Breast epithelium (tissue), 4 donors: ENCODE measurements at regions not wholly inside any gene's neighbourhood (a gene's known extent, or its start where the extent isn't known, plus 50 kb on each side); places are given as distances from the start of the nearest gene placed in this dataset.

Source experiments
- DNase-seq, 2 donors: peaks; one replicate each; pipeline ENCODE4 v3.0.0-alpha.2; 2019; ENCODE audit warnings: low spot score in 2 of 2
- H3K27ac ChIP-seq, 2 donors: fragments of 200-600 bp; sonication (generic) in 1 of 2; one replicate each; pipeline ENCODE4 v1.5.1; 2016 to 2019; ENCODE audit warnings: mild to moderate bottlenecking in 1 of 2
- H3K27me3 ChIP-seq, 2 donors: fragments of 200-600 bp; sonication (generic) in 1 of 2; one replicate each; pipeline versions ENCODE4 v1.5.1 to v1.6.0; 2017 to 2019; ENCODE audit warnings: control low read depth in 1 of 2, mild to moderate bottlenecking in 1 of 2
- H3K36me3 ChIP-seq: fragments of 200-600 bp; one replicate; pipeline ENCODE4 v1.5.1; 2019
- H3K4me1 ChIP-seq, 2 donors: fragments of 200-600 bp; sonication (generic); one replicate each; pipeline ENCODE4 v1.5.1; 2016 to 2019; ENCODE audit warnings: control low read depth in 1 of 2
- H3K4me3 ChIP-seq, 3 donors: fragments of 200-600 bp; sonication (generic); 1 replicate in 2 of 3; 2 replicates in 1 of 3; pipeline ENCODE4 v1.5.1; 2016 to 2019; ENCODE audit warnings: mild to moderate bottlenecking in 3 of 3, moderate library complexity in 2 of 3
- H3K9me3 ChIP-seq, 2 donors: fragments of 200-600 bp; sonication (generic) in 1 of 2; one replicate each; pipeline ENCODE4 v1.5.1; 2016 to 2019; ENCODE audit warnings: control low read depth in 1 of 2
- CTCF ChIP-seq, 3 donors: fragments of 450-650 bp; IDR thresholded peaks; one replicate each; pipeline ENCODE4 v1.5.1; 2016 to 2017; ENCODE audit warnings: antibody characterized with exemption in 3 of 3, mild to moderate bottlenecking in 3 of 3, moderate library complexity in 3 of 3
- POLR2A ChIP-seq: fragments of 450-650 bp; IDR thresholded peaks from one replicate; pipeline ENCODE4 v1.6.1; 2016; ENCODE audit warnings: antibody characterized with exemption, mild to moderate bottlenecking, moderate library complexity
- POLR2AphosphoS5 ChIP-seq, 3 donors: sonication (generic); formaldehyde crosslinking; IDR thresholded peaks; one replicate each; pipeline ENCODE4 v1.6.1; 2017; ENCODE audit warnings: antibody characterized with exemption in 3 of 3
- intact Hi-C: fragments of 100-400 bp; cut with DNase I; formaldehyde crosslinking; loops from one replicate; pipeline ENCODE4 v1.15.1; 2023; ENCODE audit warnings: low total_unique reads

DNA sequence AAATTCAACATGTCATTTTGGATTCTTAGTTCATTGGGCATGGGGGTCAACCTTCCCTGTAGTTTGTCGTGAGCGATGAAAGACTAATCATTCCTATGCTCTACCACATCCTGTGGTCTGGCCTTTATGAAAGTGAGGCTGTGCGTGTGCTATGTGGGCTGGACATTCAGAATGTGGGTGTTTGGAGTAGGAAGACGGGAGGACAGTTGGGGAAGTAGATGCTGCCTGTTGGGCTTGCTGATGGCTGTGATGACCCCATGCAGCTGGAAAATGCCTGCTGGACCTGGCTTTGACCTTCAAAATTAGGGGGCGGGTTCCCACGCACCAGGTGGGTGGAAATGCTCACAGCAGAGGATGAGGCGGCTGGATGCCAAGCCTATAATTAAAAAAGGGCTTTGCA is 90.9 kb upstream of the MKI67 start:
- H3K27me3 ChIP-seq = peaks cover 0 to under 1% of the 10 kb centered on the region in 2 donors
- H3K27ac ChIP-seq = no peak overlapping the region
- H3K36me3 ChIP-seq = no peaks in the 10 kb centered on the region
- intact Hi-C loops = no loop called here
- no peaks in the 10 kb centered on the region for H3K4me1 ChIP-seq
- no peak for TF ChIP-seq POLR2A
- no peak for TF ChIP-seq CTCF (IDR thresholded peaks at IDR 0.05)
- no peak for TF ChIP-seq POLR2AphosphoS5 (IDR thresholded peaks at IDR 0.05)
- H3K9me3 ChIP-seq = no peaks in the 10 kb centered on the region
- no peak for DNase-seq
- H3K4me3 ChIP-seq = no peak overlapping the region

DNA sequence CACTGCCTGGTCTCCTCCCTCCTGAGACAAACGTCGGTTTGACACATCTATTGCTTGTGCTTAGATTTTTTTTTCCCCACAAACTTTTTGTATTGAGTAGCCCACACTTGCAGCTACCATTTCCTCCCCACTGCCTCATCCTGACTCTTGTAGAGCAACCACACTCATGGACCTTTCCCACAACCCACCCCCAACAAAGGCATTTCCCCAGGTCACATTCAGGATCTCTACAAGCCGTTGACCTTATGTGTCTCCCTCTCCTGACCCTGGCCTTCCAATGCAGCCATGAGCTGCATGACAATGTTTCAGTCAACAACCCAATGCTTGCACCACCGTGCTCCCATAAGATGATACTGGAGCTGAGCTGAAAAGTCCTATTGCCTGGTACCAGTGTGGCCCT is 91.9 kb upstream of the MKI67 start:
- no peaks in the 10 kb centered on the region for H3K9me3 ChIP-seq
- H3K4me3 ChIP-seq = no peak overlapping the region
- no peak overlapping the region for H3K27ac ChIP-seq
- DNase-seq = no peak
- TF ChIP-seq POLR2AphosphoS5 (IDR thresholded peaks at IDR 0.05) (no peak), CTCF (IDR thresholded peaks at IDR 0.05) (no peak), POLR2A (no peak)
- H3K27me3 ChIP-seq = peaks cover 0 to 8% of the 10 kb centered on the region in 2 donors
- H3K36me3 ChIP-seq = no peaks in the 10 kb centered on the region
- intact Hi-C loops = no loop called here
- no peaks in the 10 kb centered on the region for H3K4me1 ChIP-seq

GRCh38 chr10:128219295-128219694 is 93.1 kb upstream of the MKI67 start:
- DNase-seq = no peak
- Histone ChIP-seq H3K36me3 (no peaks in the 10 kb centered on the region), H3K4me3 (no peak overlapping the region), H3K4me1 (no peaks in the 10 kb centered on the region), H3K27me3 (peaks cover 0 to 8% of the 10 kb centered on the region in 2 donors), H3K9me3 (no peaks in the 10 kb centered on the region), H3K27ac (no peak overlapping the region)
- intact Hi-C loops = no loop called here
- no peak for TF ChIP-seq POLR2A
- TF ChIP-seq CTCF (IDR thresholded peaks at IDR 0.05) = no peak
- no peak for TF ChIP-seq POLR2AphosphoS5 (IDR thresholded peaks at IDR 0.05)

GRCh38 chr10:128220021-128220420 is 93.8 kb upstream of the MKI67 start:
- Histone ChIP-seq H3K4me1 (no peaks in the 10 kb centered on the region), H3K9me3 (no peaks in the 10 kb centered on the region), H3K27me3 (peaks cover 0 to 8% of the 10 kb centered on the region in 2 donors), H3K36me3 (no peaks in the 10 kb centered on the region), H3K4me3 (no peak overlapping the region), H3K27ac (no peak overlapping the region)
- TF ChIP-seq POLR2A = no peak
- TF ChIP-seq CTCF (IDR thresholded peaks at IDR 0.05) = no peak
- TF ChIP-seq POLR2AphosphoS5 (IDR thresholded peaks at IDR 0.05) = no peak
- no peak for DNase-seq
- intact Hi-C loops = no loop called here

GRCh38 chr10:128221117-128221516 is 94.9 kb upstream of the MKI67 start:
- no peak for TF ChIP-seq POLR2AphosphoS5 (IDR thresholded peaks at IDR 0.05)
- no peak for TF ChIP-seq CTCF (IDR thresholded peaks at IDR 0.05)
- H3K36me3 ChIP-seq = no peaks in the 10 kb centered on the region

More at GRCh38 chr10:128221117-128221516, 94.9 kb upstream of the MKI67 start:
- no peak overlapping the region for H3K4me3 ChIP-seq
- no peaks in the 10 kb centered on the region for H3K4me1 ChIP-seq
- H3K9me3 ChIP-seq = no peaks in the 10 kb centered on the region
- no peak for DNase-seq
- peaks cover 0 to 8% of the 10 kb centered on the region in 2 donors for H3K27me3 ChIP-seq
- intact Hi-C loops = no loop called here
- H3K27ac ChIP-seq = no peak overlapping the region
